ENCODE measurements at regions not wholly inside any gene's neighbourhood (a gene's known extent, or its start where the extent isn't known, plus 50 kb on each side); places are given as distances from the start of the nearest gene placed in this dataset.

DNA sequence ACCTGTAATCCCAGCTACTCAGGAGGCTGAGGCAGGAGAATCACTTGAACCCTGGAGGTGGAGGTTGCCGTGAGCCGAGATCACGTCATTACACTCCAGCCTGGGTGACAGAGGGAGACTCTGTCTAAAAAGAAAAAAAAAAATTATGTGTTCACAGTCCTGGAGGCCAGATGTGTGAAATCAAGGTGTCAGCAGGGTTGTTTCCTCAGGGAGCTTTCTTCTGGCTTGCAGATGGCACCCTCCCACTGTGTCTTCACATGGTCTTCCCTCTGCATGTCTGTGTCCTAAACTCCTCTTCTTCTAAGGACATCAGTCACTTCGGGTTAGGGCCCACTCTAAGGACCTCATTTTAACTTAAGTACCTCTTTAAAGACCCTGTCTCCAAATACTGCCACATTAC lies 56.1 kb upstream of the UBE2E1 start:
- WGBS (ENCODE audit: insufficient coverage) = 90% methylated on average over 4 of the region's 4 CpGs

GRCh38 chr3:23750573-23751210 lies 55.1 kb upstream of the UBE2E1 start:
- no peaks in the 10 kb centered on the region for H3K9me3 ChIP-seq (ENCODE audit: control insufficient read depth, insufficient read depth, low read length)
- no peak overlapping the region for H3K27ac ChIP-seq (ENCODE audit: low read depth, low read length)
- H3K4me3 ChIP-seq (ENCODE audit: low read depth, low read length) = no peak overlapping the region
- H3K27me3 ChIP-seq (ENCODE audit: control insufficient read depth, insufficient read depth, low read length) = peaks cover 2% of the 10 kb centered on the region
- H3K36me3 ChIP-seq (ENCODE audit: control insufficient read depth, insufficient read depth, low read length) = no peaks in the 10 kb centered on the region
- no peak for DNase-seq (ENCODE audit: low read depth in 4 of 6, low spot score in 6 of 6)
- peaks cover 11% of the 10 kb centered on the region for H3K4me1 ChIP-seq (ENCODE audit: control insufficient read depth, insufficient read depth, low read length)
- WGBS (ENCODE audit: insufficient coverage) = 18% methylated on average over 7 of the region's 11 CpGs

More for the DNA sequence above, 56.1 kb upstream of the UBE2E1 start:
- no peak overlapping the region for H3K27ac ChIP-seq (ENCODE audit: low read depth, low read length)
- no peak overlapping the region for H3K4me3 ChIP-seq (ENCODE audit: low read depth, low read length)
- peaks cover 11% of the 10 kb centered on the region for H3K4me1 ChIP-seq (ENCODE audit: control insufficient read depth, insufficient read depth, low read length)
- H3K9me3 ChIP-seq (ENCODE audit: control insufficient read depth, insufficient read depth, low read length) = no peaks in the 10 kb centered on the region
- H3K27me3 ChIP-seq (ENCODE audit: control insufficient read depth, insufficient read depth, low read length) = peaks cover 4% of the 10 kb centered on the region
- DNase-seq (ENCODE audit: low read depth in 4 of 6, low spot score in 6 of 6) = no peak
- H3K36me3 ChIP-seq (ENCODE audit: control insufficient read depth, insufficient read depth, low read length) = no peaks in the 10 kb centered on the region

- Histone ChIP-seq H3K4me3 (ENCODE audit: low read depth, low read length) (no peak overlapping the region), H3K36me3 (ENCODE audit: control insufficient read depth, insufficient read depth, low read length) (no peaks in the 10 kb centered on the region), H3K4me1 (ENCODE audit: control insufficient read depth, insufficient read depth, low read length) (peaks cover 15% of the 10 kb centered on the region), H3K9me3 (ENCODE audit: control insufficient read depth, insufficient read depth, low read length) (no peaks in the 10 kb centered on the region), H3K27ac (ENCODE audit: low read depth, low read length) (no peak overlapping the region), H3K27me3 (ENCODE audit: control insufficient read depth, insufficient read depth, low read length) (peaks cover 2% of the 10 kb centered on the region)
- DNase-seq (ENCODE audit: low read depth in 4 of 6, low spot score in 6 of 6) = peak in 2 of 6 donors; percentile 44 to 85
- 28% methylated on average over 3 of the region's 7 CpGs for WGBS (ENCODE audit: insufficient coverage)
Measured at GRCh38 chr3:23751212-23751723, 54.5 kb upstream of the UBE2E1 start.

DNA sequence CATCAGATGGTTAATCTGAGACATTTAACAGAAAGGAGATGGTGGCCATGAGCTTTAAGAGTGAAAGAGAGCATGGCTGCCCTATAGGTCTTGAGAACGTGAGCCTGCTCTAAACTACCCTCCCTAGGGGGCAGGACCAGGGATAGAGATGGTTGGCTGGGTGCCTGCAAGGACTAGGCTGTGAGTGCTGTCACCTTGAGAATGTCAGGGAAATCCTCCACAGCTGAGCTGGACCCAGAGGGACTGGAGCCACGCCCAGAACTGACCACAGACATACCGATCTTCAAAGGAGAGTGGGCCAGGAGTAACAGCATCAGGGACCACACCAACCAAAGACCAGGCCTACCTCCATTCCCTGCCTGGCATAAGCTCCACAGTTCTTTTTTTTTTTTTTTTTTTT lies 53.6 kb upstream of the UBE2E1 start:
- DNase-seq (ENCODE audit: low read depth in 4 of 6, low spot score in 6 of 6) = no peak
- Histone ChIP-seq H3K4me1 (ENCODE audit: control insufficient read depth, insufficient read depth, low read length) (peaks cover 14% of the 10 kb centered on the region), H3K27ac (ENCODE audit: low read depth, low read length) (no peak overlapping the region), H3K36me3 (ENCODE audit: control insufficient read depth, insufficient read depth, low read length) (no peaks in the 10 kb centered on the region), H3K27me3 (ENCODE audit: control insufficient read depth, insufficient read depth, low read length) (peaks cover 2% of the 10 kb centered on the region), H3K9me3 (ENCODE audit: control insufficient read depth, insufficient read depth, low read length) (no peaks in the 10 kb centered on the region), H3K4me3 (ENCODE audit: low read depth, low read length) (no peak overlapping the region)
- 92% methylated on average over 2 of the region's 3 CpGs for WGBS (ENCODE audit: insufficient coverage)

DNA sequence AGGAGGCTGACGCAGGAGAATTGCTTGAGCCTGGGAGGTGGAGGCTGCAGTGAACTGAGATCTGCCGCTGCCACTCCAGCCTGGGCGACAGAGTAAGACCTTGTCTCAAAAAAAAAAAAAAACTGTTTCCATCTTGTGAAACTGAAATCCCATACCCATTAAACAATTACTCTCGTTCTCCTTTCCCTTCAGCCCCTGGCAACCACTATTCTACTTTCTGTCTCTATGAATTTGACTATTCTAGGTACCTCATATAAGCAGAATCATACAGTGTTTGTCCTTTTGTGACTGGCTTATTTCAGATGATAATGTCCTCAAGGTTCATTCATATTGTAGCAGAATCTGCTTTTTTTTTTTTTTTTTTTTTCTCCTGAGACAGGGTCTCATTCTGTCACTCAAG lies 51.5 kb upstream of the UBE2E1 start:
- H3K4me3 ChIP-seq (ENCODE audit: low read depth, low read length) = no peak overlapping the region
- H3K36me3 ChIP-seq (ENCODE audit: control insufficient read depth, insufficient read depth, low read length) = no peaks in the 10 kb centered on the region
- peaks cover 12% of the 10 kb centered on the region for H3K4me1 ChIP-seq (ENCODE audit: control insufficient read depth, insufficient read depth, low read length)
- H3K27ac ChIP-seq (ENCODE audit: low read depth, low read length) = no peak overlapping the region
- peaks cover 2% of the 10 kb centered on the region for H3K27me3 ChIP-seq (ENCODE audit: control insufficient read depth, insufficient read depth, low read length)
- no peak for DNase-seq (ENCODE audit: low read depth in 4 of 6, low spot score in 6 of 6)
- H3K9me3 ChIP-seq (ENCODE audit: control insufficient read depth, insufficient read depth, low read length) = no peaks in the 10 kb centered on the region
- WGBS (ENCODE audit: insufficient coverage) = 92% methylated on average over 3 of the region's 4 CpGs

Measured in spinal cord (tissue), 9 donors.